GM23248 (cell line): ENCODE measurements at regions not wholly inside any gene's neighbourhood (a gene's known extent, or its start where the extent isn't known, plus 50 kb on each side); places are given as distances from the start of the nearest gene placed in this dataset.

Source experiments
- EZH2 ChIP-seq: fragments of 200-600 bp; sonication (generic); IDR thresholded peaks from 2 replicates; pipeline ENCODE4 v1.6.1; 2018; ENCODE audit warnings: antibody characterized with exemption, mild to moderate bottlenecking; ENCODE audit not compliant: insufficient read depth, poor library complexity, severe bottlenecking
- EZH2phosphoT487 ChIP-seq: fragments of 200-600 bp; sonication (generic); IDR thresholded peaks from 2 replicates; pipeline ENCODE4 v1.6.1; 2018; ENCODE audit warnings: antibody characterized with exemption, moderate library complexity, mild to moderate bottlenecking, low read depth; ENCODE audit not compliant: insufficient read depth

GRCh38 chr6:133079901-133080300 lies 161.3 kb upstream of the EYA4 start:
- TF ChIP-seq EZH2phosphoT487 (no peak), EZH2 (no peak)
